ENCODE measurements at regions not wholly inside any gene's neighbourhood (a gene's known extent, or its start where the extent isn't known, plus 50 kb on each side); places are given as distances from the start of the nearest gene placed in this dataset.

DNA sequence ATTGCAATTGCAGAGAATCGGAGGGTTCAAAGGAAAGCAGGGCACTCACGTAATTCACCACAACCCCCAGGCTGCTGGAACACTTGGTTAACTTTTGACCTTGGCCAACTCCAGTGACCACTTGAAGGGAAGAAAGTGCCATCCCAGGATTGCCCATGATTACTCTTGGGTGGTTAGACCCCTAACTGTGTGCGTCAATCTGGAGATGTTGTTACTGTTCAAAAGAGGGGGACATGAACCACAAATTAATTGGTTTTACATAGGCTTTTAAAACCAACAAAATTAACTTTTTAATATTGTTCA, 50.1 kb upstream of the NCOA3 start:
- no peak for DNase-seq (ENCODE audit: low spot score)
- TF ChIP-seq, protein P1, sequence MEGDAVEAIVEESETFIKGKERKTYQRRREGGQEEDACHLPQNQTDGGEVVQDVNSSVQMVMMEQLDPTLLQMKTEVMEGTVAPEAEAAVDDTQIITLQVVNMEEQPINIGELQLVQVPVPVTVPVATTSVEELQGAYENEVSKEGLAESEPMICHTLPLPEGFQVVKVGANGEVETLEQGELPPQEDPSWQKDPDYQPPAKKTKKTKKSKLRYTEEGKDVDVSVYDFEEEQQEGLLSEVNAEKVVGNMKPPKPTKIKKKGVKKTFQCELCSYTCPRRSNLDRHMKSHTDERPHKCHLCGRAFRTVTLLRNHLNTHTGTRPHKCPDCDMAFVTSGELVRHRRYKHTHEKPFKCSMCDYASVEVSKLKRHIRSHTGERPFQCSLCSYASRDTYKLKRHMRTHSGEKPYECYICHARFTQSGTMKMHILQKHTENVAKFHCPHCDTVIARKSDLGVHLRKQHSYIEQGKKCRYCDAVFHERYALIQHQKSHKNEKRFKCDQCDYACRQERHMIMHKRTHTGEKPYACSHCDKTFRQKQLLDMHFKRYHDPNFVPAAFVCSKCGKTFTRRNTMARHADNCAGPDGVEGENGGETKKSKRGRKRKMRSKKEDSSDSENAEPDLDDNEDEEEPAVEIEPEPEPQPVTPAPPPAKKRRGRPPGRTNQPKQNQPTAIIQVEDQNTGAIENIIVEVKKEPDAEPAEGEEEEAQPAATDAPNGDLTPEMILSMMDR (IDR thresholded peaks at IDR 0.05; ENCODE audit: borderline replicate concordance, control extremely low read depth, extremely low read depth, insufficient read depth, missing control alignments) = no peak
- in situ Hi-C loops (cut with MboI; ENCODE audit: low sequenced_read_pairs, unreplicated experiment) = no loop called here
